Stimulated activated naive B cell treated with anti-CD40 and anti-IgM and Interleukin-4, amounts not matched to agents 10 μg/mL and 1 μg/mL and 100 μg/mL, for 72 hours (primary cell): ENCODE measurements at regions not wholly inside any gene's neighbourhood (a gene's known extent, or its start where the extent isn't known, plus 50 kb on each side); places are given as distances from the start of the nearest gene placed in this dataset.

ENCODE experiments used
- ATAC-seq, 2 donors: fragments of 150-1000 bp; cut with Tn5 transposase; replicated peaks; 2 replicates each; pipeline ENCODE4 v1.10.0; 2021; ENCODE audit warnings: moderate library complexity in 1 of 2
- DNase-seq: peaks from one replicate; pipeline ENCODE4 v3.0.0; 2021
- H3K27ac Mint-ChIP-seq: one replicate; pipeline ENCODE4 v1.8.0; 2022; ENCODE audit warnings: mild to moderate bottlenecking, mixed read lengths
- H3K27me3 Mint-ChIP-seq, 2 donors: one replicate each; pipeline ENCODE4 v1.8.0; 2022; ENCODE audit warnings: mixed read lengths in 2 of 2
- H3K36me3 Mint-ChIP-seq, 2 donors: one replicate each; pipeline ENCODE4 v1.8.0; 2022; ENCODE audit warnings: mixed read lengths in 2 of 2, mild to moderate bottlenecking in 1 of 2
- H3K4me1 Mint-ChIP-seq, 2 donors: one replicate each; pipeline ENCODE4 v1.8.0; 2022; ENCODE audit warnings: mixed read lengths in 2 of 2, mild to moderate bottlenecking in 1 of 2
- H3K4me3 Mint-ChIP-seq, 2 donors: one replicate each; pipeline ENCODE4 v1.8.0; 2022; ENCODE audit warnings: mild to moderate bottlenecking in 2 of 2, mixed read lengths in 2 of 2, moderate library complexity in 1 of 2
- H3K9me3 Mint-ChIP-seq, 2 donors: one replicate each; pipeline ENCODE4 v1.8.0; 2022; ENCODE audit warnings: mixed read lengths in 2 of 2, mild to moderate bottlenecking in 1 of 2

- no peak overlapping the region for H3K27ac Mint-ChIP-seq
- H3K4me3 Mint-ChIP-seq: no peak overlapping the region
- H3K4me1 Mint-ChIP-seq: peaks cover 0 to 2% of the 10 kb centered on the region in 2 donors
- ATAC-seq: no peak
- H3K36me3 Mint-ChIP-seq: no peaks in the 10 kb centered on the region
- no peak for DNase-seq
- H3K27me3 Mint-ChIP-seq: peaks cover 0 to 19% of the 10 kb centered on the region in 2 donors
- H3K9me3 Mint-ChIP-seq: peaks cover 0 to 3% of the 10 kb centered on the region in 2 donors
These were observed 90.7 kb upstream of the FNDC3B start for GRCh38 chr3:171948674-171949073.

GRCh38 chr3:171949554-171949953 is 89.8 kb upstream of the FNDC3B start:
- Mint-ChIP-seq H3K9me3 (peaks cover 0 to 3% of the 10 kb centered on the region in 2 donors), H3K27ac (no peak overlapping the region)

GRCh38 chr3:171950373-171950772 is 89.0 kb upstream of the FNDC3B start:
- H3K36me3 Mint-ChIP-seq: no peaks in the 10 kb centered on the region
- no peak for DNase-seq

More at GRCh38 chr3:171949554-171949953, 89.8 kb upstream of the FNDC3B start:
- ATAC-seq: no peak
- no peak overlapping the region for H3K4me3 Mint-ChIP-seq
- no peaks in the 10 kb centered on the region for H3K36me3 Mint-ChIP-seq
- H3K27me3 Mint-ChIP-seq: peaks cover 0 to 15% of the 10 kb centered on the region in 2 donors
- DNase-seq: no peak
- H3K4me1 Mint-ChIP-seq: peaks cover 0 to 2% of the 10 kb centered on the region in 2 donors

GRCh38 chr3:171951597-171951996 is 87.8 kb upstream of the FNDC3B start:
- Mint-ChIP-seq H3K27ac (no peak overlapping the region), H3K9me3 (no peaks in the 10 kb centered on the region), H3K36me3 (no peaks in the 10 kb centered on the region), H3K4me1 (no peaks in the 10 kb centered on the region), H3K27me3 (peaks cover 0 to 13% of the 10 kb centered on the region in 2 donors), H3K4me3 (no peak overlapping the region)
- DNase-seq (no peak), ATAC-seq (no peak)

More at GRCh38 chr3:171950373-171950772, 89.0 kb upstream of the FNDC3B start:
- no peak overlapping the region for H3K27ac Mint-ChIP-seq
- H3K4me1 Mint-ChIP-seq: no peaks in the 10 kb centered on the region
- H3K27me3 Mint-ChIP-seq: peaks cover 0 to 13% of the 10 kb centered on the region in 2 donors
- peaks cover 0 to 3% of the 10 kb centered on the region in 2 donors for H3K9me3 Mint-ChIP-seq
- ATAC-seq: no peak
- H3K4me3 Mint-ChIP-seq: no peak overlapping the region

GRCh38 chr3:171953301-171954022 is 85.9 kb upstream of the FNDC3B start:
- no peak for ATAC-seq
- no peak for DNase-seq
- H3K4me3 Mint-ChIP-seq: no peak overlapping the region
- H3K4me1 Mint-ChIP-seq: no peaks in the 10 kb centered on the region
- H3K27me3 Mint-ChIP-seq: no peaks in the 10 kb centered on the region
- H3K9me3 Mint-ChIP-seq: no peaks in the 10 kb centered on the region
- no peak overlapping the region for H3K27ac Mint-ChIP-seq
- H3K36me3 Mint-ChIP-seq: no peaks in the 10 kb centered on the region

- Mint-ChIP-seq H3K4me1 (no peaks in the 10 kb centered on the region), H3K27ac (no peak overlapping the region), H3K27me3 (no peaks in the 10 kb centered on the region), H3K36me3 (no peaks in the 10 kb centered on the region), H3K9me3 (no peaks in the 10 kb centered on the region), H3K4me3 (no peak overlapping the region)
- ATAC-seq (no peak), DNase-seq (no peak)
These were observed 84.5 kb upstream of the FNDC3B start for GRCh38 chr3:171954690-171955383.

DNA sequence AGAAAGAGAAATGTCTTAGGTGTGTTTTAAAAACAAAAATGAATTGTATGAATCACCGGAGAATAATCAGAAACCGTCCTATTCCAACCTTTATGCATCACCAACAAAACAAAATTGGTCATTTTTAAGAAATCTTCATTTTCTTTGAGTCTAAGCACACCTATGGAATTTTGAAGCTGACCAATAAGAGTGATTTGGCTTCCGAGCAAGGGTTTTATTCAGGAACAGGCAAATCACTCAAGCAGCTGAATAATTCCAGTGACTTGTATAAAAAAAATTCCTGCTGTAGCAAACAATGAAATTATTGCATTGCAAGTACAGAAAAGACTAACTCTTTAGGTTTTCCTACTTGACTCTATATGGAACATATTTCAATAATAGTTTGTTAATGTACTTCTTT is 83.8 kb upstream of the FNDC3B start:
- Mint-ChIP-seq H3K27ac (no peak overlapping the region), H3K27me3 (peaks cover 0 to 4% of the 10 kb centered on the region in 2 donors), H3K36me3 (no peaks in the 10 kb centered on the region), H3K4me3 (no peak overlapping the region), H3K9me3 (no peaks in the 10 kb centered on the region), H3K4me1 (no peaks in the 10 kb centered on the region)
- no peak for DNase-seq
- ATAC-seq: no peak

DNA sequence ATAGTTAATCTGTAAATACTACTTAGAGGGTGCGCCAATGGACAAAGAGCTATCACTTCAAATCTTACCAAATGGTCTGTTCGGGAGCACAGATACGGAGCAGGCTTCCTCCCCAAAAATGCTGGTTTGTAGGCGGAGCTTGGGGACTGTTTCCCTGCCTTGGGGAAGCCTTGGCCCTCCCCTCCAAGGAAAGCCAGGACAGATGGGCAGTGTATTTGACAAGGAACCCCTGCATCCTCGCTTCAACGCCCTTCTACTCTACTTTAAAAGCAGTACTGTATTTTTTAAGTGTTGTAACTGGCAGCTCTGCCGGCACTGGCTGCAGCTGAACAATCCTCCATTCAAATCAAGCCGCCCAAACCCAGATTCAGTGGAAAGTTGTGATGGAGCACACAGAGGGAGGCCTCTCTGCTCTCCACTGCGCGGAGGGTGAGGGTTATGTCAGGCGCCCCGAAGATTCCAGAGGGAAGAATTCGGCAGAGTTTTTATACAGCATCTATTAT is 83.1 kb upstream of the FNDC3B start:
- H3K27ac Mint-ChIP-seq: no peak overlapping the region

DNA sequence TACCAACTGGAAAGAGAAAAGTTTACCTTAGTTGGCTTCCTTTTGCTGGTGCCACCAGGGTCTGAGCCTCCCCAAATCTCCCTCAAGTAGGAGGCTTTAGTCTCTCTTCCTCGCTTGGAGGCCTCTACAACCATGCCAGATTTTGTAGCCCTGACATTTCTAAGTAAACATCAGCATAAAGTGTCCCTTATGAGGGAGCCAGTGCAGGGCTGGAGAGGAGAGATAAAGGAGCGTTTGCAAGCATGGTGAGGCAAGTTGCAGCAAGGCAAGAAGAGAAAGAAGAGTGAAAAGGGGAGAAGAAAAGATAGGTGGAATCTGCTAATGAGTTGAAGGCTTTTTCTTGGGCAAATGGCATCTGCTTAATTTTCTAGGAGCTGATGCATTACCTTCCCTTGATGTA is 82.7 kb upstream of the FNDC3B start:
- Mint-ChIP-seq H3K4me3 (no peak overlapping the region), H3K4me1 (no peaks in the 10 kb centered on the region), H3K9me3 (no peaks in the 10 kb centered on the region), H3K27ac (no peak overlapping the region), H3K27me3 (peaks cover 5 to 13% of the 10 kb centered on the region in 2 donors), H3K36me3 (no peaks in the 10 kb centered on the region)
- DNase-seq (no peak), ATAC-seq (no peak)

More for the DNA sequence above, 83.1 kb upstream of the FNDC3B start:
- peaks cover 1 to 11% of the 10 kb centered on the region in 2 donors for H3K27me3 Mint-ChIP-seq
- no peaks in the 10 kb centered on the region for H3K36me3 Mint-ChIP-seq
- DNase-seq: no peak
- H3K9me3 Mint-ChIP-seq: no peaks in the 10 kb centered on the region
- H3K4me1 Mint-ChIP-seq: no peaks in the 10 kb centered on the region
- no peak for ATAC-seq
- no peak overlapping the region for H3K4me3 Mint-ChIP-seq

DNA sequence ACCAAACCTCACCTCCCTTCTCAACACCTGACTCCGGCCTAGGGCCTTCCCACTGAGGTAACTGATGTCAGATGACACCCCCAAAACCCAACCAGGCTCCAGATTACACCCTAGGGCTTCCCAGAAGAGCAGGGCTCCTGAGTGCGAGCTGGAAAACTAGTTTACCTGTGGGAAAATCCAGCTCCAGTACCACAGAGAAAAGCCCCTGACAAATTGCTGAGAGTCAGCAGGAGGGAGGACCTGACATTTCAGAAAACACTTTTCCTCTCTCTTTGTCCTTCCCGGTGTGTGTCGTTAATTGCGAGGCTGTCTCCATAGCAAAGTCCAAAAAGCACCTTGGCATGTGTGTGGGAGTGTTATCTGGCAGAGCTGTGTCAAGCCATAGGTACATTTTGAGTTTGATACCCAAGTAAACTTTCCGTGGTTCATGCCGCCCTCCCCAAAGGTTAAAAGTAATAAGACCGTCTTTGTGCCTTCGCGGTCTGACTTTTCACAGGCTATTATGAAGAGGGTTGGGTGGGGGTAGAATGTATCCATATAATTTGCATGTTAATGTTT is 79.8 kb upstream of the FNDC3B start:
- Mint-ChIP-seq H3K4me1 (no peaks in the 10 kb centered on the region), H3K9me3 (no peaks in the 10 kb centered on the region), H3K27ac (no peak overlapping the region), H3K36me3 (no peaks in the 10 kb centered on the region), H3K27me3 (peaks cover 5 to 13% of the 10 kb centered on the region in 2 donors), H3K4me3 (no peak overlapping the region)
- no peak for ATAC-seq
- DNase-seq: no peak

- ATAC-seq: no peak
- no peaks in the 10 kb centered on the region for H3K4me1 Mint-ChIP-seq
- H3K27ac Mint-ChIP-seq: no peak overlapping the region
- no peaks in the 10 kb centered on the region for H3K36me3 Mint-ChIP-seq
- no peak overlapping the region for H3K4me3 Mint-ChIP-seq
- no peaks in the 10 kb centered on the region for H3K9me3 Mint-ChIP-seq
- DNase-seq: no peak
- H3K27me3 Mint-ChIP-seq: peaks cover 5 to 13% of the 10 kb centered on the region in 2 donors
These were observed 79.2 kb upstream of the FNDC3B start for GRCh38 chr3:171960159-171960558.

DNA sequence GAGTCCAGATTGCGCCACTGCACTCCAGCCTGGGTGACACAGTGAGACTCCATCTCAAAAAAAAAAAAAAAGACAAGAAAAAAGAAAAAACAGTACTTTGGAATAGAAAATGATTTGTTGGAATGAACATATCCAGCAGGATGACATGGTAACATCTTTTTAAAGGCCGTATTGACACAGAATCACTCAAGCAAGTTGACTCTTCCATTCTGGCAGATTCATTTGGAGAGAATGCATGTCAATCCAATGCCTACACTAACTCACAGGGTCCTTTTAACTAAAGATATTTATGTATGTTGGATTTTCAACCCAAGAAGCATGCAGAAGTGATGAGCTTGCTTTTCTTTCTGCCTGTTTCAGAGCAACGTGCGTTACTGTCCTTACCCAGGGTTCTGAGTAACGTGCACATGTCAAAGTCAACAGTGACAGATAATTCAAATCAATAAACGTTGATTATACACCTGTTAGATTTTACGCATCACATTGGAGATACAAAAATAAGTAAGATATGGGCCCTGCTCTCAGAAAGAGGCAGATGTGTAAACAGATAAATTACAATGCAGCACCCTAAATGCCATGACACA is 77.1 kb upstream of the FNDC3B start:
- H3K4me3 Mint-ChIP-seq: no peak overlapping the region
- peaks cover 0 to 2% of the 10 kb centered on the region in 2 donors for H3K4me1 Mint-ChIP-seq
- H3K27me3 Mint-ChIP-seq: peaks cover 5 to 13% of the 10 kb centered on the region in 2 donors
- H3K36me3 Mint-ChIP-seq: no peaks in the 10 kb centered on the region
- ATAC-seq: no peak
- H3K27ac Mint-ChIP-seq: no peak overlapping the region
- H3K9me3 Mint-ChIP-seq: no peaks in the 10 kb centered on the region
- no peak for DNase-seq

DNA sequence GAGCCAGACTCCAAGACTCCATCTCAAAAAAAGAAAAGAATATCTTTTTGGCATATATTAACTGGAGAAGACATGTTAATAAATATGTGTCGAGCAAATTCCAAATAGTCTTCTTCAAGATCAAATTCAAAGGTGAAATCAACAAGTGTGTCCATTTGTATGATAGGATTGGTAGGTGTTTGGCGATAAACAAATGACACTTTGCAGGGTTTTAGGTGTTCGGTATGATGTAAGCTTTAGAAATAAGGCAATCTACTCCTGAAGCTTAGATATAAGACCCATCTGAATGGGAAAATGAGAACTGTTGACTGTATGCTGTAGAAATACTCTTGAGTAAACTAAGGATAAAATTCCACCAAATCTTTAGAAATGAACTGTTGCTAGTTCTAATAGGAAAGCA is 75.8 kb upstream of the FNDC3B start:
- Mint-ChIP-seq H3K9me3 (no peaks in the 10 kb centered on the region), H3K4me1 (peaks cover 0 to 2% of the 10 kb centered on the region in 2 donors), H3K27me3 (peaks cover 5 to 13% of the 10 kb centered on the region in 2 donors), H3K27ac (no peak overlapping the region), H3K4me3 (no peak overlapping the region), H3K36me3 (no peaks in the 10 kb centered on the region)
- ATAC-seq (no peak), DNase-seq (no peak)

- Mint-ChIP-seq H3K27me3 (peaks cover 5 to 13% of the 10 kb centered on the region in 2 donors), H3K9me3 (no peaks in the 10 kb centered on the region), H3K36me3 (no peaks in the 10 kb centered on the region), H3K4me3 (no peak overlapping the region), H3K4me1 (peaks cover 0 to 2% of the 10 kb centered on the region in 2 donors), H3K27ac (no peak overlapping the region)
- DNase-seq (no peak), ATAC-seq (no peak)
These were observed 74.2 kb upstream of the FNDC3B start for GRCh38 chr3:171965067-171965712.
